Esophagus squamous epithelium (tissue), 5 donors: ENCODE measurements at regions not wholly inside any gene's neighbourhood (a gene's known extent, or its start where the extent isn't known, plus 50 kb on each side); places are given as distances from the start of the nearest gene placed in this dataset.

Experiments used
- DNase-seq: peaks from one replicate; lab custom pipeline; 2025; lab: John Stamatoyannopoulos, UW
- H3K27ac ChIP-seq, 4 donors: fragments of 200-600 bp; sonication (generic); one replicate each; pipeline ENCODE4 v1.5.1; 2016 to 2019; ENCODE audit warnings: mild to moderate bottlenecking in 1 of 4
- H3K27me3 ChIP-seq, 4 donors: fragments of 200-600 bp; sonication (generic); 1 replicate in 3 of 4; 2 replicates in 1 of 4; pipeline versions ENCODE4 v1.5.1 to v1.6.0; 2017 to 2021; ENCODE audit warnings: antibody characterized with exemption in 1 of 4
- H3K36me3 ChIP-seq, 3 donors: fragments of 200-600 bp; sonication (generic); one replicate each; pipeline ENCODE4 v1.5.1; 2016 to 2019
- H3K4me1 ChIP-seq, 3 donors: fragments of 200-600 bp; sonication (generic); one replicate each; pipeline ENCODE4 v1.5.1; 2017 to 2019
- H3K4me3 ChIP-seq, 4 donors: fragments of 200-600 bp; sonication (generic); 1 replicate in 3 of 4; 2 replicates in 1 of 4; pipeline ENCODE4 v1.5.1; 2016 to 2019; ENCODE audit warnings: mild to moderate bottlenecking in 2 of 4, moderate library complexity in 1 of 4
- H3K9me3 ChIP-seq, 3 donors: fragments of 200-600 bp; sonication (generic); one replicate each; pipeline ENCODE4 v1.5.1; 2016 to 2019
- POLR2A ChIP-seq, 4 donors: fragments of 450-650 bp; IDR thresholded peaks; one replicate each; pipeline ENCODE4 v1.6.1; 2017; ENCODE audit warnings: antibody characterized with exemption in 4 of 4, mild to moderate bottlenecking in 4 of 4, moderate library complexity in 3 of 4
- WGBS, 2 donors: methylation state at CpG; one replicate each; pipeline ENCODE4 v1.1.5; 2018; 5-methylcytosine and 5-hydroxymethylcytosine counted together
- intact Hi-C: fragments of 100-400 bp; cut with DNase I; formaldehyde crosslinking; loops from one replicate; pipeline ENCODE4 v1.15.0; 2022
- TF ChIP-seq, protein P1 (sequence below), 6 experiments: fragments of 450-650 bp in 4 of 6; fragments of 200-600 bp in 2 of 6; sonication (generic) in 2 of 6; IDR thresholded peaks; one replicate each; pipeline ENCODE4 v1.5.1; 2016 to 2019; ENCODE audit warnings: antibody characterized with exemption in 6 of 6, mild to moderate bottlenecking in 4 of 6, moderate library complexity in 4 of 6
- donor health status: DM: yes; HTN: yes; CAD: no.

DNA sequence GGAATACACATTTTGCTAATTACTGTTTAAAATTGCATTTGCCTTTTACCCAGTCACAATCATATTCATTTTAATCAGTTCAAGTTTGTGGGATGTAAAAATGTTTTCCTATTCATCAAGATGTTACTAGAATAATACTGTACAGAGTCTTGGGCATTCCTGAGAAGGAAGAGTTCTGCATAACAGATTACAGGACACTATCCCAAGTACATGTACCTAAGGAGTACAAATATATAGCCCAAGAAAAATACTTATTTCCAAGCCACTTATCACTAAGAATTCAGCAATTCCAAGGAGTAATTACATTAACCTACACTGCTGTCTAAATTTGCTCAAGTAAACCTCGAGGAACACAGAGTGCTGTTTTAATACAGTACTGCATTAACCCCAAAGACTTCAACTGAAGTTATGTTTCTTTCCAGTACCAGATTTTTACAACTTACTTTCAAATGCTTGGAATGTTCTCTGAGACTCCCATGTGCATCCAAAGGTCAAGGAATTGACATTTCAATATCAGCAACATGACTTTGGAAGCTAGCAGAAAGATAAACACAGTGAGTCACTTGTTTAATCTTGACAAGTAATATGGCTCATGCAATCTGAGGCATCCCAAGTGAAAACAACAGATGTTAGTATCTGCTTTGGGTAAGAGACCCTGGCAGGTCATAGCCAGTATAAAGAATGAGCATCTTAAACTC, 125.4 kb upstream of the BET1 start:
- TF ChIP-seq, protein P1, sequence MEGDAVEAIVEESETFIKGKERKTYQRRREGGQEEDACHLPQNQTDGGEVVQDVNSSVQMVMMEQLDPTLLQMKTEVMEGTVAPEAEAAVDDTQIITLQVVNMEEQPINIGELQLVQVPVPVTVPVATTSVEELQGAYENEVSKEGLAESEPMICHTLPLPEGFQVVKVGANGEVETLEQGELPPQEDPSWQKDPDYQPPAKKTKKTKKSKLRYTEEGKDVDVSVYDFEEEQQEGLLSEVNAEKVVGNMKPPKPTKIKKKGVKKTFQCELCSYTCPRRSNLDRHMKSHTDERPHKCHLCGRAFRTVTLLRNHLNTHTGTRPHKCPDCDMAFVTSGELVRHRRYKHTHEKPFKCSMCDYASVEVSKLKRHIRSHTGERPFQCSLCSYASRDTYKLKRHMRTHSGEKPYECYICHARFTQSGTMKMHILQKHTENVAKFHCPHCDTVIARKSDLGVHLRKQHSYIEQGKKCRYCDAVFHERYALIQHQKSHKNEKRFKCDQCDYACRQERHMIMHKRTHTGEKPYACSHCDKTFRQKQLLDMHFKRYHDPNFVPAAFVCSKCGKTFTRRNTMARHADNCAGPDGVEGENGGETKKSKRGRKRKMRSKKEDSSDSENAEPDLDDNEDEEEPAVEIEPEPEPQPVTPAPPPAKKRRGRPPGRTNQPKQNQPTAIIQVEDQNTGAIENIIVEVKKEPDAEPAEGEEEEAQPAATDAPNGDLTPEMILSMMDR (IDR thresholded peaks at IDR 0.05) = no peak
- TF ChIP-seq POLR2A (IDR thresholded peaks at IDR 0.05) = no peak
- Histone ChIP-seq H3K27me3 (no peaks in the 10 kb centered on the region), H3K27ac (no peak overlapping the region), H3K4me1 (no peaks in the 10 kb centered on the region), H3K4me3 (no peak overlapping the region), H3K36me3 (no peaks in the 10 kb centered on the region), H3K9me3 (no peaks in the 10 kb centered on the region)
- intact Hi-C loops = no loop called here
- 19 to 40% methylated on average over 1 of the region's 1 CpG for WGBS, 2 donors
- DNase-seq = no peak

DNA sequence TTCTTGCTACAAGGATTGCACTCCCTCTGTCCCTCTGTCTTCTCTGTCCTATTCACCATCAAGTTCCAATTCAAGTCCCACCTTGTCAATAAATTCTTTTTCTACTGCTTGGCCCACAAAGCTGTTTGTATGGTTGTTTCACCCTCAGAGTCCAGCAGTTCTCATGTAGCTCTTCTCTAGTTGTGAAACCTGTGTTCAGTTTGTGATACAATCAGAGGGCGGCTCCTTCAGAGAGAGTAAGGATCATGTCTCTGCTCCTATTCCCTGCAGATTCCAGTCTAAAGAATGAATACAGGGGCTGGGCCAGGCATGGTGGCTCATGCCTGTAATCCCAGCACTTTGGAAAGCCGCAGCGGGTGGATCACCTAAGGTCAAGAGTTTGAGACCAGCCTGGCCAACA, 126.6 kb upstream of the BET1 start:
- TF ChIP-seq, protein P1 (IDR thresholded peaks at IDR 0.05) = no peak
- no peak for TF ChIP-seq POLR2A (IDR thresholded peaks at IDR 0.05)
- no peak for DNase-seq
- no peaks in the 10 kb centered on the region for H3K36me3 ChIP-seq
- intact Hi-C loops = no loop called here
- H3K27ac ChIP-seq = no peak overlapping the region
- 88 to 100% methylated on average over 2 to 3 of the region's 3 CpGs for WGBS, 2 donors
- H3K9me3 ChIP-seq = no peaks in the 10 kb centered on the region
- H3K4me3 ChIP-seq = no peak overlapping the region
- H3K4me1 ChIP-seq = no peaks in the 10 kb centered on the region
- no peaks in the 10 kb centered on the region for H3K27me3 ChIP-seq

DNA sequence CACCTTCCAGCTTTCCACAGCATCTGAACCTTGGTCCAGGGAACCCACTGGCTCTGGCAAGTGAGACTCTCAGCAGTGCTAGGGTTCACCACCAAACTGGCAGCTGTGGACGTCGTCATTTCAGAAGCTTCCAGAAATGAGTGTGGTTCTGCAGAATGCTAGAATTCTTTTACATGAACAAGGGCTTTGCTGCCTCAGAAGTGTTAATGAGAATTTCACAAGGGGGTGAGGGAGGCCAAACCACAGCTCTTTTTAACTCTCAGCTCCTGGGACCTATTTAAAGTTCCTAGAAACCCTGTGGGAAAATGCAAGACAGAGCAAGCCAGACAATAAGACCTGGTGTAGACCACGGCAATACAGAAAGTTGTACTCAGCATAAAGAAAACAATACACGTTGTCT, 129.3 kb upstream of the BET1 start:
- no peak for DNase-seq
- H3K27ac ChIP-seq = no peak overlapping the region
- no peaks in the 10 kb centered on the region for H3K27me3 ChIP-seq
- no peaks in the 10 kb centered on the region for H3K4me1 ChIP-seq
- no peak for TF ChIP-seq POLR2A (IDR thresholded peaks at IDR 0.05)
- TF ChIP-seq, protein P1 (IDR thresholded peaks at IDR 0.05) = no peak
- intact Hi-C loops = no loop called here
- no peaks in the 10 kb centered on the region for H3K36me3 ChIP-seq
- no peak overlapping the region for H3K4me3 ChIP-seq
- H3K9me3 ChIP-seq = no peaks in the 10 kb centered on the region
- 35 to 50% methylated on average over 4 of the region's 4 CpGs for WGBS, 2 donors

DNA sequence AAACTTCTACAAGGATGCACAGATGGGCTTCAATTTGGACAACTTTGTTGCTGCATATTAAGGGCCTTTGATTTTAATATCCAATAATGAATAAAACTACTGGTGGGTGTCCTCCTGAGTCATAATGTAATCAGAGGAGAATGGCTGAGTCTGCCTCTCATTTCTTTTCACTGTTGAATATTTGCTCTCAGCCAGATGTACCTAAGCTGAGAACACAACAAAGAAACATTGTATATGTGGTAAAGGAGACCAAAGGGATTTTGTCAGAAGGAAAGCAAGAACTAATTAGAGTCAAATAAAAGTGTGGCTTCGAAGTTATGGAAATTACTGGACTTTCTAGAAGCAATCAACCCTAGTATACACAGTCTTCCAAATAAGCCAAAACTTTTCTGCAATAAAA, 131.0 kb upstream of the BET1 start:
- Histone ChIP-seq H3K4me1 (no peaks in the 10 kb centered on the region), H3K9me3 (no peaks in the 10 kb centered on the region), H3K36me3 (no peaks in the 10 kb centered on the region), H3K4me3 (no peak overlapping the region), H3K27me3 (no peaks in the 10 kb centered on the region), H3K27ac (no peak overlapping the region)
- 30 to 50% methylated on average over 1 of the region's 1 CpG for WGBS, 2 donors
- intact Hi-C loops = no loop called here
- TF ChIP-seq, protein P1 (IDR thresholded peaks at IDR 0.05) = no peak
- no peak for TF ChIP-seq POLR2A (IDR thresholded peaks at IDR 0.05)
- DNase-seq = no peak

DNA sequence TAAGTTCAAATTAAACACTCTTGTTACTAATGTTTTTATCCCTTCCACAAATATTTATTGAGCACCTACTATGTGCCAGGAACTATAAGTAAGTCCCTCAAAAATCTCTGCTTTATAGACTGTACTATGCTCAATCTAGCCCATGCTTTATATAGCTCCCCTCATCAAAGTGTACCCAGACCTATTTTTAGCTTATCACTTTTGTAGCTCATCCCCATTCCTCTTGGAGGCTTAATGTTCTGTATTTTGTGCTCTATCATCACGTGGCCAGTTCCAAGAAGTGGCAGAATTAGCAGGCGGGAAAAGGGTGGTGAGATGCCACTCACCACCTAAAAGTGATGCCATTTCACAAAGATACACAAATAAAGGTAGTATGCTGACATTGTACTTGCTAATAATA, 138.1 kb upstream of the BET1 start:
- Histone ChIP-seq H3K27ac (no peak overlapping the region), H3K27me3 (no peaks in the 10 kb centered on the region), H3K4me3 (no peak overlapping the region), H3K4me1 (no peaks in the 10 kb centered on the region), H3K36me3 (no peaks in the 10 kb centered on the region), H3K9me3 (no peaks in the 10 kb centered on the region)
- no peak for TF ChIP-seq POLR2A (IDR thresholded peaks at IDR 0.05)
- intact Hi-C loops = no loop called here
- DNase-seq = no peak
- WGBS, 2 donors = 70% methylated on average over 2 of the region's 2 CpGs; no CpG with 5 or more reads in 1 of the 2 donors
